ENCODE measurements at regions not wholly inside any gene's neighbourhood (a gene's known extent, or its start where the extent isn't known, plus 50 kb on each side); places are given as distances from the start of the nearest gene placed in this dataset.
A peak's percentile ranks its signal among the peaks of the same experiment; 100 is the strongest.

- DNase-seq (ENCODE audit: low read depth) = no peak
Observed at GRCh38 chr3:141814375-141814774, 51.2 kb downstream of the GRK7 start.

GRCh38 chr3:141815667-141816066 lies 52.5 kb downstream of the GRK7 start:
- DNase-seq (ENCODE audit: low read depth) = no peak

GRCh38 chr3:141816958-141817357 lies 53.8 kb downstream of the GRK7 start:
- DNase-seq (ENCODE audit: low read depth) = no peak

GRCh38 chr3:141825216-141826011 lies 51.0 kb upstream of the ATP1B3 start:
- peak; percentile 24 for DNase-seq (ENCODE audit: low read depth)

All from renal cortical epithelial cell (primary cell).